ENCODE measurements at regions not wholly inside any gene's neighbourhood (a gene's known extent, or its start where the extent isn't known, plus 50 kb on each side); places are given as distances from the start of the nearest gene placed in this dataset.

DNA sequence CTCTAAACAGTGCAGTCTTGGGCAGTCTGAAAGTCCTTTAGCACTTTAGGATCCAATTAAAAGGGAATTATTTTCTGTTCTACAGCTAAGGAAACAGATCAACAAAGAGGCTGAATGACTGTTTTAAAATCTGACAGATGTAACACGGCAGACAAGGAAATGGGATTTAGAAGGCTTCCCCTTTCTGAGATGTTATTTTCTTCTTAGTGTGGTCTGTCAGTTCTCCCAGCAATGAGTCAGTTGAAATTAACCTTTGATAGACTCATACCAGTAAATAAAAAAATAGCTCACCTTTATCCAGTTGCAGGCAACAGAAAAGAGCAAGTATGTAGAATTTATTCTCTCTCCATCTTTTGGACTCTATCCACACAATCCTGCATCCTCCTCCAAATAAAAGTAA lies 98.1 kb downstream of the NEDD1 start:
- TF ChIP-seq GABPA (IDR thresholded peaks at IDR 0.05; ENCODE audit: low read depth) (no peak), POLR2AphosphoS5 (IDR thresholded peaks at IDR 0.05; ENCODE audit: low read depth) (no peak), SPI1 (IDR thresholded peaks at IDR 0.05; ENCODE audit: borderline replicate concordance, low read depth) (no peak)
- TF ChIP-seq, protein P1, sequence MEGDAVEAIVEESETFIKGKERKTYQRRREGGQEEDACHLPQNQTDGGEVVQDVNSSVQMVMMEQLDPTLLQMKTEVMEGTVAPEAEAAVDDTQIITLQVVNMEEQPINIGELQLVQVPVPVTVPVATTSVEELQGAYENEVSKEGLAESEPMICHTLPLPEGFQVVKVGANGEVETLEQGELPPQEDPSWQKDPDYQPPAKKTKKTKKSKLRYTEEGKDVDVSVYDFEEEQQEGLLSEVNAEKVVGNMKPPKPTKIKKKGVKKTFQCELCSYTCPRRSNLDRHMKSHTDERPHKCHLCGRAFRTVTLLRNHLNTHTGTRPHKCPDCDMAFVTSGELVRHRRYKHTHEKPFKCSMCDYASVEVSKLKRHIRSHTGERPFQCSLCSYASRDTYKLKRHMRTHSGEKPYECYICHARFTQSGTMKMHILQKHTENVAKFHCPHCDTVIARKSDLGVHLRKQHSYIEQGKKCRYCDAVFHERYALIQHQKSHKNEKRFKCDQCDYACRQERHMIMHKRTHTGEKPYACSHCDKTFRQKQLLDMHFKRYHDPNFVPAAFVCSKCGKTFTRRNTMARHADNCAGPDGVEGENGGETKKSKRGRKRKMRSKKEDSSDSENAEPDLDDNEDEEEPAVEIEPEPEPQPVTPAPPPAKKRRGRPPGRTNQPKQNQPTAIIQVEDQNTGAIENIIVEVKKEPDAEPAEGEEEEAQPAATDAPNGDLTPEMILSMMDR (IDR thresholded peaks at IDR 0.05; ENCODE audit: insufficient read depth, low read length) = no peak
